K562 (cell line): ENCODE measurements at regions not wholly inside any gene's neighbourhood (a gene's known extent, or its start where the extent isn't known, plus 50 kb on each side); places are given as distances from the start of the nearest gene placed in this dataset.

Experiments
- ATAC-seq: fragments of 200-7000 bp; cut with Tn5 transposase; 3 replicates; pipeline ENCODE4 v1.9.1; 2020; ENCODE audit warnings: moderate library complexity
- BruUV-seq: library from RNA; stranded (reverse); fragments of 400-500 nt; replicated peaks from 2 replicates; lab custom pipeline; 2021; lab: Mats Ljungman, UMichigan
- CTCF ChIA-PET: fragments of 300-600 bp; formaldehyde crosslinking; extraction: SDS; loops from one replicate; lab custom pipeline; 2021; ENCODE audit warnings: low intra/inter-chr PET ratio; lab: Yijun Ruan, JAX
- POLR2A ChIA-PET: fragments of 300-600, 350-650 bp; sonication (Branson Sonifier 250); formaldehyde crosslinking; extraction: SDS; loops from one replicate; lab custom pipeline; 2021; ENCODE audit warnings: antibody characterized with exemption, inconsistent platforms; lab: Yijun Ruan, JAX
- DNase-seq, 4 experiments: peaks; one replicate each; pipeline versions ENCODE4 v3.0.0 to v3.0.0-alpha.2; 2011 to 2018; ENCODE audit warnings: low spot score in 3 of 4, mixed read lengths in 3 of 4; ENCODE audit errors: extremely low read depth in 1 of 4
- FAIRE-seq: peaks from 2 replicates; lab custom pipeline; 2011; peaks lifted over from hg19 to GRCh38; lab: Jason Lieb, UNC
- H2AFZ ChIP-seq: 2 replicates; pipeline ENCODE4 v1.6.0; 2011; ENCODE audit warnings: low read depth, low read length, control low read depth, inconsistent platforms
- H3K27ac ChIP-seq: fragments of 200-600 bp; 3 replicates; pipeline ENCODE4 v1.8.0; 2011; ENCODE audit warnings: low read depth, mild to moderate bottlenecking, control low read depth, inconsistent platforms, low read length, moderate library complexity, mixed read lengths; ENCODE audit errors: extremely low read depth
- H3K27me3 ChIP-seq, 2 experiments: fragments of 300-600 bp in 1 of 2; 2 replicates in 1 of 2; 3 replicates in 1 of 2; pipeline versions ENCODE4 v1.6.0 to v1.8.0; 2011; ENCODE audit warnings: inconsistent platforms in 2 of 2, low read length in 2 of 2, mild to moderate bottlenecking in 1 of 2, mixed read lengths in 1 of 2, moderate library complexity in 1 of 2; ENCODE audit not compliant: control insufficient read depth in 2 of 2, insufficient read depth in 2 of 2
- H3K36me3 ChIP-seq: fragments of 300-600 bp; 3 replicates; pipeline ENCODE4 v1.8.0; 2011; ENCODE audit warnings: mild to moderate bottlenecking, low read length, inconsistent platforms; ENCODE audit not compliant: control insufficient read depth, insufficient read depth
- H3K4me1 ChIP-seq, 2 experiments: fragments of 200-600 bp in 1 of 2; replicated peaks in 1 of 2; 2 replicates in 1 of 2; 3 replicates in 1 of 2; pipeline versions ENCODE4 v1.5.1 to v1.8.0; 2011; ENCODE audit warnings: inconsistent platforms in 2 of 2, low read length in 2 of 2, mild to moderate bottlenecking in 1 of 2, mixed read lengths in 1 of 2, moderate library complexity in 1 of 2; ENCODE audit not compliant: control insufficient read depth in 2 of 2, insufficient read depth in 2 of 2
- H3K4me2 ChIP-seq: 2 replicates; pipeline ENCODE4 v1.6.1; 2011; ENCODE audit warnings: low read length, control low read depth, inconsistent platforms, mixed read lengths; ENCODE audit not compliant: insufficient read depth
- H3K4me3 ChIP-seq: fragments of 200-600 bp; sonication (generic), shearing (Covaris generic); 2 replicates; pipeline ENCODE4 v1.5.1; 2016; ENCODE audit warnings: control low read depth, inconsistent platforms
- H3K79me2 ChIP-seq: fragments of 200-600 bp; 3 replicates; pipeline ENCODE4 v1.8.0; 2011; ENCODE audit warnings: low read length, inconsistent platforms; ENCODE audit not compliant: control insufficient read depth, insufficient read depth
- H3K9ac ChIP-seq, 2 experiments: 2 replicates each; pipeline versions ENCODE4 v1.6.0 to v1.6.1; 2011; ENCODE audit warnings: low read depth in 2 of 2, low read length in 2 of 2, control low read depth in 1 of 2, inconsistent platforms in 1 of 2, mild to moderate bottlenecking in 1 of 2, mixed read lengths in 1 of 2; ENCODE audit not compliant: insufficient read depth in 1 of 2
- H3K9me1 ChIP-seq: one replicate; pipeline ENCODE4 v1.6.0; 2011; ENCODE audit warnings: inconsistent platforms, mild to moderate bottlenecking, low read length, moderate library complexity; ENCODE audit not compliant: control insufficient read depth, insufficient read depth
- H3K9me3 ChIP-seq: replicated peaks from 2 replicates; pipeline ENCODE4 v1.5.1; 2011; ENCODE audit warnings: low read depth, low read length, inconsistent platforms; ENCODE audit not compliant: control insufficient read depth, insufficient read depth
- H4K20me1 ChIP-seq: replicated peaks from 2 replicates; pipeline ENCODE4 v1.6.1; 2011; ENCODE audit warnings: low read length, inconsistent platforms, mixed read lengths; ENCODE audit not compliant: control insufficient read depth, insufficient read depth
- BRD9 ChIP-seq: fragments of 450-650 bp; IDR thresholded peaks from 2 replicates; pipeline ENCODE4 v1.6.1; 2018; ENCODE audit warnings: low read depth; ENCODE audit not compliant: partially characterized antibody
- CEBPG ChIP-seq, 3 experiments: fragments of 200-800 bp in 1 of 3; sonication (Bioruptor generic) in 1 of 3; sonication (generic) in 1 of 3; formaldehyde crosslinking in 1 of 3; IDR thresholded peaks in 2 of 3; conservative IDR thresholded peaks in 1 of 3; 2 replicates each; pipeline versions ENCODE4 v1.6.1 to v1.8.0; 2016 to 2022; ENCODE audit warnings: missing compliant biosample characterization in 2 of 3, missing genetic modification characterization in 2 of 3, mild to moderate bottlenecking in 1 of 3, missing genetic modification reagents in 1 of 3
- CGGBP1 ChIP-seq: fragments of 250-450 bp; sonication (Bioruptor Pico); IDR thresholded peaks from 2 replicates; pipeline ENCODE4 v1.9.0; 2021; ENCODE audit warnings: mild to moderate bottlenecking
- DNMT1 ChIP-seq: fragments of 450-650 bp; IDR thresholded peaks from 2 replicates; pipeline ENCODE4 v1.6.1; 2016; ENCODE audit warnings: antibody characterized with exemption, mild to moderate bottlenecking
- FUS ChIP-seq: fragments of 200-400 bp; formaldehyde crosslinking; optimal IDR thresholded peaks from 2 replicates; pipeline ENCODE3; 2017; ENCODE audit warnings: low read depth, low read length
- HMBOX1 ChIP-seq: sonication (generic); IDR thresholded peaks from 2 replicates; pipeline ENCODE4 v1.6.1; 2016
- HNRNPK ChIP-seq: fragments of 200-400 bp; formaldehyde crosslinking; IDR thresholded peaks from one replicate; pipeline ENCODE4 v1.6.1; 2018; ENCODE audit warnings: mild to moderate bottlenecking, low read depth, low read length; ENCODE audit not compliant: poor library complexity, severe bottlenecking
- MCM3 ChIP-seq: fragments of 450-650 bp; IDR thresholded peaks from 2 replicates; pipeline ENCODE4 v1.6.1; 2016
- MYC ChIP-seq, 2 experiments: fragments of 250-450 bp in 1 of 2; sonication (Bioruptor Pico) in 1 of 2; IDR thresholded peaks; 2 replicates each; pipeline versions ENCODE4 v1.5.1 to v1.6.1; 2012 to 2021; ENCODE audit warnings: low read depth in 2 of 2, borderline replicate concordance in 1 of 2, improper control_type of control experiment in 1 of 2, low read length in 1 of 2, mild to moderate bottlenecking in 1 of 2, moderate library complexity in 1 of 2
- OTX1 ChIP-seq: fragments of 450-650 bp; formaldehyde crosslinking; IDR thresholded peaks from 2 replicates; pipeline ENCODE4 v1.4.0; 2022; ENCODE audit warnings: mild to moderate bottlenecking
- XRCC4 ChIP-seq: IDR thresholded peaks from one replicate; pipeline ENCODE4 v1.6.1; 2011; ENCODE audit not compliant: insufficient read depth, insufficient read length; ENCODE audit errors: extremely low read depth
- in situ Hi-C: fragments of 300-500 bp; cut with MboI; formaldehyde crosslinking; loops from 4 replicates; pipeline ENCODE4 v1.15.0; 2018; ENCODE audit warnings: inconsistent platforms, mixed read lengths
- intact Hi-C: fragments of 100-400 bp; cut with micrococcal nuclease; formaldehyde crosslinking; loops from 2 replicates; pipeline ENCODE4 v1.14.2; 2022
- TF ChIP-seq, protein P1 (sequence below): fragments of 450-650 bp; IDR thresholded peaks from 2 replicates; pipeline ENCODE4 v1.6.1; 2017; ENCODE audit warnings: antibody characterized with exemption, mild to moderate bottlenecking

DNA sequence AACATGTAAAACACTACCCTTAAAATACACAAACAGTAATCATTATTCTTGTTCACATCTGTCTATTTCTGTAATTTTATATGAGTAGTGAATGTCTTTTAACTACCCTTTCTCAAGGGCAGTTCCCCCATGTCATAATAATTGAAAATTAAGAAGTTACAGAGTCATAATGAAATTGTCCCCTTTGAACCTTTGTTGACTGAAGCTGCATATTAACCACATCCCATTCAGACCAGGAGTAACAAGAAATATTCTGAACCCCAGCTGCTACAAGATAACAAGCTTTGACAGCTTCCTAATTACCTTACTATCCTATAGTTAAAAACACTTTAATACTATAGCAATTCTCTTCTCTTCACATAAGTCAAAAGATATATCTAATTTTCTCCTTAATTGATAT lies 635.9 kb upstream of the SUCLG2 start:
- intact Hi-C loops (no loop called here), in situ Hi-C loops (no loop called here)
- H3K79me2 ChIP-seq: no peaks in the 10 kb centered on the region
- H2AFZ ChIP-seq: no peak overlapping the region
- CTCF ChIA-PET: no interaction called here
- H3K4me2 ChIP-seq: no peak overlapping the region
- no peaks in the 10 kb centered on the region for H3K36me3 ChIP-seq
- ATAC-seq: no peak
- H3K9me3 ChIP-seq: no peaks in the 10 kb centered on the region
- DNase-seq: no peak
- no peaks in the 10 kb centered on the region for H3K9me1 ChIP-seq
- no peaks in the 10 kb centered on the region for H3K4me1 ChIP-seq
- no TSS peak for BruUV-seq
- no peak overlapping the region for H3K4me3 ChIP-seq
- no peaks in the 10 kb centered on the region for H4K20me1 ChIP-seq
- no peaks in the 10 kb centered on the region for H3K27me3 ChIP-seq
- no peak for TF ChIP-seq FUS
- no peak for TF ChIP-seq MCM3
- no peak for TF ChIP-seq CGGBP1 (CRISPR knock-in tag)
- no peak for TF ChIP-seq HNRNPK
- no peak for TF ChIP-seq HMBOX1
- no peak for TF ChIP-seq OTX1 (CRISPR knock-in tag)
- no peak for TF ChIP-seq DNMT1
- TF ChIP-seq BRD9: no peak
- TF ChIP-seq MYC (IDR thresholded peaks at IDR 0.05; ENCODE audit: low read depth, low read length): no peak
- no peak for TF ChIP-seq MYC (CRISPR knock-in tag; IDR thresholded peaks at IDR 0.05; ENCODE audit: borderline replicate concordance, low read depth)
- no peak for TF ChIP-seq XRCC4
- no peak for TF ChIP-seq CEBPG (CRISPR knock-in tag; IDR thresholded peaks at IDR 0.05)
- no peak for TF ChIP-seq CEBPG (tag; conservative IDR thresholded peaks at IDR 0.05 in 1 of 2, IDR thresholded peaks at IDR 0.05 in 1 of 2)
- TF ChIP-seq, protein P1, sequence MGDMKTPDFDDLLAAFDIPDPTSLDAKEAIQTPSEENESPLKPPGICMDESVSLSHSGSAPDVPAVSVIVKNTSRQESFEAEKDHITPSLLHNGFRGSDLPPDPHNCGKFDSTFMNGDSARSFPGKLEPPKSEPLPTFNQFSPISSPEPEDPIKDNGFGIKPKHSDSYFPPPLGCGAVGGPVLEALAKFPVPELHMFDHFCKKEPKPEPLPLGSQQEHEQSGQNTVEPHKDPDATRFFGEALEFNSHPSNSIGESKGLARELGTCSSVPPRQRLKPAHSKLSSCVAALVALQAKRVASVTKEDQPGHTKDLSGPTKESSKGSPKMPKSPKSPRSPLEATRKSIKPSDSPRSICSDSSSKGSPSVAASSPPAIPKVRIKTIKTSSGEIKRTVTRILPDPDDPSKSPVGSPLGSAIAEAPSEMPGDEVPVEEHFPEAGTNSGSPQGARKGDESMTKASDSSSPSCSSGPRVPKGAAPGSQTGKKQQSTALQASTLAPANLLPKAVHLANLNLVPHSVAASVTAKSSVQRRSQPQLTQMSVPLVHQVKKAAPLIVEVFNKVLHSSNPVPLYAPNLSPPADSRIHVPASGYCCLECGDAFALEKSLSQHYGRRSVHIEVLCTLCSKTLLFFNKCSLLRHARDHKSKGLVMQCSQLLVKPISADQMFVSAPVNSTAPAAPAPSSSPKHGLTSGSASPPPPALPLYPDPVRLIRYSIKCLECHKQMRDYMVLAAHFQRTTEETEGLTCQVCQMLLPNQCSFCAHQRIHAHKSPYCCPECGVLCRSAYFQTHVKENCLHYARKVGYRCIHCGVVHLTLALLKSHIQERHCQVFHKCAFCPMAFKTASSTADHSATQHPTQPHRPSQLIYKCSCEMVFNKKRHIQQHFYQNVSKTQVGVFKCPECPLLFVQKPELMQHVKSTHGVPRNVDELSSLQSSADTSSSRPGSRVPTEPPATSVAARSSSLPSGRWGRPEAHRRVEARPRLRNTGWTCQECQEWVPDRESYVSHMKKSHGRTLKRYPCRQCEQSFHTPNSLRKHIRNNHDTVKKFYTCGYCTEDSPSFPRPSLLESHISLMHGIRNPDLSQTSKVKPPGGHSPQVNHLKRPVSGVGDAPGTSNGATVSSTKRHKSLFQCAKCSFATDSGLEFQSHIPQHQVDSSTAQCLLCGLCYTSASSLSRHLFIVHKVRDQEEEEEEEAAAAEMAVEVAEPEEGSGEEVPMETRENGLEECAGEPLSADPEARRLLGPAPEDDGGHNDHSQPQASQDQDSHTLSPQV: no peak
- H3K9ac ChIP-seq: no peak overlapping the region
- no peak for FAIRE-seq
- H3K27ac ChIP-seq: no peak overlapping the region
- POLR2A ChIA-PET: no interaction called here
